Cardiac muscle cell (in vitro differentiated cells and primary cell): ENCODE measurements at regions not wholly inside any gene's neighbourhood (a gene's known extent, or its start where the extent isn't known, plus 50 kb on each side); places are given as distances from the start of the nearest gene placed in this dataset.

Experiments
- DNase-seq, 2 donors: peaks; one replicate each; pipeline versions ENCODE4 v3.0.0 to v3.0.0-alpha.2; 2010 to 2017; ENCODE audit warnings: low read depth in 1 of 2, low spot score in 1 of 2
- H3K27ac ChIP-seq: fragments of 200-600 bp; sonication (generic); 2 replicates; pipeline ENCODE4 v1.5.1; 2016
- H3K27me3 ChIP-seq: fragments of 200-600 bp; sonication (generic); 2 replicates; pipeline ENCODE4 v1.6.0; 2016; ENCODE audit warnings: control low read depth
- H3K36me3 ChIP-seq: fragments of 200-600 bp; sonication (generic); 2 replicates; pipeline ENCODE4 v1.5.1; 2016; ENCODE audit warnings: control low read depth
- H3K4me1 ChIP-seq: fragments of 200-600 bp; sonication (generic); 2 replicates; pipeline ENCODE4 v1.8.1; 2017; ENCODE audit warnings: low read depth, mild to moderate bottlenecking, mixed run types
- H3K4me3 ChIP-seq: fragments of 200-600 bp; sonication (generic); 2 replicates; pipeline ENCODE4 v1.5.1; 2016; ENCODE audit warnings: mild to moderate bottlenecking
- H3K9me3 ChIP-seq: fragments of 200-600 bp; sonication (generic); 2 replicates; pipeline ENCODE4 v1.5.1; 2017; ENCODE audit warnings: low read depth, mild to moderate bottlenecking, control low read depth
- CTCF ChIP-seq: IDR thresholded peaks from 2 replicates; pipeline ENCODE4 v1.5.1; 2012; ENCODE audit warnings: low read depth, mild to moderate bottlenecking, low read length

GRCh38 chr2:55099878-55100820 is 49.9 kb upstream of the RTN4 start:
- Histone ChIP-seq H3K4me3 (no peak overlapping the region), H3K4me1 (peaks cover 28% of the 10 kb centered on the region), H3K27me3 (no peaks in the 10 kb centered on the region), H3K36me3 (no peaks in the 10 kb centered on the region), H3K9me3 (no peaks in the 10 kb centered on the region), H3K27ac (no peak overlapping the region)
- peak in 1 of 2 donors; percentile 84 for DNase-seq
- no peak for TF ChIP-seq CTCF
